CD4-positive, alpha-beta T cell (primary cell): ENCODE measurements at regions not wholly inside any gene's neighbourhood (a gene's known extent, or its start where the extent isn't known, plus 50 kb on each side); places are given as distances from the start of the nearest gene placed in this dataset.

Source experiments
- ATAC-seq: fragments of 200-7000 bp; cut with Tn5 transposase; one replicate; pipeline ENCODE4 v1.10.0; 2022; ENCODE audit warnings: mild to moderate bottlenecking; ENCODE audit not compliant: poor library complexity
- CTCF ChIA-PET: fragments of 350-600 bp; sonication (Branson Sonifier 250); formaldehyde crosslinking; loops from one replicate; lab custom pipeline; 2021; ENCODE audit warnings: antibody characterized with exemption, inconsistent platforms; lab: Charles Lee
- POLR2A ChIA-PET: fragments of 350-600 bp; sonication (Branson Sonifier 250); formaldehyde crosslinking; loops from one replicate; lab custom pipeline; 2021; ENCODE audit warnings: antibody characterized with exemption, inconsistent platforms; lab: Charles Lee
- DNase-seq, 14 experiments: peaks; one replicate each; pipeline ENCODE4 v3.0.0-alpha.2; 2013 to 2020; ENCODE audit warnings: mixed read lengths in 2 of 14
- H3K27ac ChIP-seq, 2 donors: one replicate each; pipeline versions ENCODE4 v1.5.1 to v1.7.0; 2013; ENCODE audit warnings: low read length in 2 of 2, low read depth in 1 of 2, mild to moderate bottlenecking in 1 of 2
- H3K27me3 ChIP-seq, 2 experiments: 1 replicate in 1 of 2; 2 replicates in 1 of 2; pipeline versions ENCODE4 v1.6.1 to v1.7.0; 2013; ENCODE audit warnings: low read length in 2 of 2, control low read depth in 1 of 2, mild to moderate bottlenecking in 1 of 2, moderate library complexity in 1 of 2; ENCODE audit not compliant: insufficient read depth in 2 of 2, control insufficient read depth in 1 of 2
- H3K36me3 ChIP-seq: one replicate; pipeline ENCODE4 v1.6.1; 2013; ENCODE audit warnings: low read length, control low read depth; ENCODE audit not compliant: insufficient read depth
- H3K4me1 ChIP-seq: one replicate; pipeline ENCODE4 v1.6.1; 2013; ENCODE audit warnings: low read length, control low read depth; ENCODE audit not compliant: insufficient read depth
- H3K4me3 ChIP-seq: one replicate; pipeline ENCODE4 v1.5.1; 2013; ENCODE audit warnings: mild to moderate bottlenecking, low read length, moderate library complexity
- H3K9me3 ChIP-seq, 2 experiments: 1 replicate in 1 of 2; 2 replicates in 1 of 2; pipeline versions ENCODE4 v1.6.1 to v1.7.0; 2013; ENCODE audit warnings: low read length in 2 of 2, mild to moderate bottlenecking in 2 of 2, control low read depth in 1 of 2, moderate library complexity in 1 of 2; ENCODE audit not compliant: control insufficient read depth in 1 of 2, insufficient read depth in 1 of 2
- H3K27ac Mint-ChIP-seq: one replicate; pipeline ENCODE4 v1.8.0; 2020; ENCODE audit warnings: mixed read lengths
- H3K27me3 Mint-ChIP-seq: one replicate; pipeline ENCODE4 v1.8.0; 2021; ENCODE audit warnings: mixed read lengths
- H3K36me3 Mint-ChIP-seq: one replicate; pipeline ENCODE4 v1.8.0; 2021; ENCODE audit warnings: low read depth, mixed read lengths
- H3K4me1 Mint-ChIP-seq: one replicate; pipeline ENCODE4 v1.8.0; 2021; ENCODE audit warnings: low read depth, mixed read lengths
- H3K4me3 Mint-ChIP-seq: one replicate; pipeline ENCODE4 v1.8.0; 2020; ENCODE audit warnings: mild to moderate bottlenecking, mixed read lengths
- H3K9me3 Mint-ChIP-seq: one replicate; pipeline ENCODE4 v1.8.0; 2020; ENCODE audit warnings: mixed read lengths
- CTCF ChIP-seq: fragments of 200-600 bp; IDR thresholded peaks from one replicate; pipeline ENCODE4 v1.8.0; 2022; ENCODE audit warnings: antibody characterized with exemption, mild to moderate bottlenecking
- intact Hi-C, 2 experiments: fragments of 100-400 bp; cut with DNase I in 1 of 2; cut with micrococcal nuclease in 1 of 2; formaldehyde crosslinking; loops; one replicate each; pipeline versions ENCODE4 v1.15.1 to v1.9.0; 2023 to 2025; cut with DNase I, micrococcal nuclease

GRCh38 chr3:184491011-184491576 is 70.5 kb upstream of the EPHB3 start:
- H3K4me3 ChIP-seq = no peak overlapping the region
- CTCF ChIA-PET = no interaction called here
- intact Hi-C loops = no loop called here
- ATAC-seq (no peak), DNase-seq (no peak)
- H3K27me3 ChIP-seq = peaks cover 27 to 41% of the 10 kb centered on the region in 2 experiments
- H3K9me3 ChIP-seq = no peaks in the 10 kb centered on the region
- POLR2A ChIA-PET = no interaction called here
- Mint-ChIP-seq H3K9me3 (no peaks in the 10 kb centered on the region), H3K27me3 (peaks cover 51% of the 10 kb centered on the region), H3K27ac (no peak overlapping the region), H3K4me1 (peaks cover 6% of the 10 kb centered on the region), H3K4me3 (no peak overlapping the region), H3K36me3 (no peaks in the 10 kb centered on the region)
- no peak overlapping the region for H3K27ac ChIP-seq
- H3K36me3 ChIP-seq = no peaks in the 10 kb centered on the region
- TF ChIP-seq CTCF = no peak
- H3K4me1 ChIP-seq = peaks cover 4% of the 10 kb centered on the region

GRCh38 chr3:184491867-184492615 is 69.5 kb upstream of the EPHB3 start:
- Mint-ChIP-seq H3K27me3 (peaks cover 57% of the 10 kb centered on the region), H3K9me3 (no peaks in the 10 kb centered on the region), H3K4me1 (peaks cover 6% of the 10 kb centered on the region), H3K27ac (no peak overlapping the region), H3K36me3 (no peaks in the 10 kb centered on the region), H3K4me3 (peak overlapping the region; percentile 71)
- CTCF ChIA-PET = no interaction called here
- TF ChIP-seq CTCF = no peak
- intact Hi-C loops = no loop called here
- peaks cover 4% of the 10 kb centered on the region for H3K4me1 ChIP-seq
- H3K9me3 ChIP-seq = no peaks in the 10 kb centered on the region
- no peak overlapping the region for H3K4me3 ChIP-seq
- POLR2A ChIA-PET = no interaction called here
- H3K27me3 ChIP-seq = peaks cover 27 to 47% of the 10 kb centered on the region in 2 experiments
- DNase-seq (peak in 3 of 14 experiments; percentile 7 to 57 (median 55)), ATAC-seq (no peak)
- no peaks in the 10 kb centered on the region for H3K36me3 ChIP-seq
- no peak overlapping the region for H3K27ac ChIP-seq

- H3K27me3 ChIP-seq = peaks cover 14 to 31% of the 10 kb centered on the region in 2 experiments
- no peak overlapping the region for H3K4me3 ChIP-seq
- Mint-ChIP-seq H3K36me3 (no peaks in the 10 kb centered on the region), H3K27ac (no peak overlapping the region), H3K4me3 (no peak overlapping the region), H3K27me3 (peaks cover 66% of the 10 kb centered on the region), H3K4me1 (peaks cover 6% of the 10 kb centered on the region), H3K9me3 (no peaks in the 10 kb centered on the region)
- no peak for TF ChIP-seq CTCF
- POLR2A ChIA-PET = no interaction called here
- H3K4me1 ChIP-seq = peaks cover 4% of the 10 kb centered on the region
- CTCF ChIA-PET = no interaction called here
- H3K9me3 ChIP-seq = peaks cover 0 to 7% of the 10 kb centered on the region in 2 experiments
- DNase-seq (no peak), ATAC-seq (no peak)
- no peak overlapping the region for H3K27ac ChIP-seq
- intact Hi-C loops = no loop called here
- H3K36me3 ChIP-seq = no peaks in the 10 kb centered on the region
These were observed 64.7 kb upstream of the EPHB3 start for GRCh38 chr3:184496933-184497332.
